HG03558 (cell line): ENCODE measurements at regions not wholly inside any gene's neighbourhood (a gene's known extent, or its start where the extent isn't known, plus 50 kb on each side); places are given as distances from the start of the nearest gene placed in this dataset.
A peak's percentile ranks its signal among the peaks of the same experiment; 100 is the strongest.

Experiments used
- ATAC-seq: cut with Tn5 transposase; IDR thresholded peaks from one replicate; pipeline ENCODE4 v1.9.1; 2021; ENCODE audit warnings: moderate number of reproducible peaks; ENCODE audit not compliant: unreplicated experiment; ENCODE audit errors: extremely low read depth

DNA sequence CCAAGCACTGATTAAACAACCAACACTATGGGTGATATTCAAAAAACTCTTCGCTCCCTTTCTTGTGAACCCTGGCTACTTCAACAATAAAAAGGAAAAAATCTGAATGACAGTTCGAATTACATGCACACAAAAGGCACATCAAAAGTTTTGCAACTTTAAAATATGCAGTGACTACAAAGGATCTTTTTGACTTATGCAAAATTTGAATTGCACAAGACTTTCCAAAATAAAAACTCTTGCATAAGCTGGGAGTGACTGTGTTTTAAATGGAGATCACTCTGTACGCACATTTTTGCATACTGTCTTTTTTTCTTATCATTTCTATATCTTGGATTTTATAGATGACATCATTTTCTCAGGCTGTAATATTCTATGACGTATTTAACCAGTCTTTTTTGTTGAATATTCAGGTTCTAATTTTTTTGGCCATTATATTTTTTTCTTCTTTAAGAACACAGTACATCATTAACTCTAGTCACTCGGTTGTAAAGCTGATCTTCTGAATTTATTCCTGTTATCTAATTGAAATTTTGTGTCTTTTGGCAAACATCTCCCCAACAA lies 667.6 kb upstream of the TBX3 start:
- no peak for ATAC-seq

- ATAC-seq: no peak
Observed at GRCh38 chr12:115349711-115350110, 665.7 kb upstream of the TBX3 start.

DNA sequence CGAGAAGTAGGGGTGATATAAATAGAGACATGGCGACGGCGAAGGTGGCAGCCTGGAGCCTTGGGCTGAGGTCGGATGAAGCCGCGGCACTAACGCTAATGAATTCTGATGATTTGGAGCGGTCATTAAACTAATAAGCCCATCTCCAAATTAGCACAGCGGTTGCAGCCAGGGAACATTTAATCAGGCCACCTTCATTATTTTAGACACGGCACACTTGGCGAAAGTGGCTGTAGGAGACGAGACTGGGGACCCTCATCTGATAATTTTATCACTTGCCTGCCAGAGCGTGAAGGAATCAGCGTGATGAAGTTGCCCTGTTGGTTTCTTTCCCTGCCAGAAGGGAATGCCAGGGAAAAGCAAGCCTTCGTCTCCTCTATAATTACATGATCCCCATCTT lies 664.3 kb upstream of the TBX3 start:
- ATAC-seq: no peak

DNA sequence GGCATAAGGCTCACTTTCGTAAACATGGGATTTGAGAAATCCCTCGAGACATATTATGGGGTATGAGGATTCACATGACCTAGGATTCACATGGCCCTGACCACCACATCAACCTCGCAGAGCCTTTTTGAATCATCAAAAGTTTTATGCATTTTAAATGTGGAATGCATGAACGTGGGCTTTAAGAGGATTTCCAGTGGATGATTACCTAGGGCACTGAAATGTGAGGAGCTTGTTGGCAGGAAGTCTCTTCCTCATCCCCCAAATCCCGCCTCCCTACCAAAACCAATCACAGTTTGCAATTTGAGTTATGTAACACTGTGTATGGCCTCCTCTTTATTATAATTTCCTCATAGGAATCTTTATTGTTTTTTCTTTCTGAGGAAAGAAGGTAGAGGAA lies 659.6 kb upstream of the TBX3 start:
- no peak for ATAC-seq

DNA sequence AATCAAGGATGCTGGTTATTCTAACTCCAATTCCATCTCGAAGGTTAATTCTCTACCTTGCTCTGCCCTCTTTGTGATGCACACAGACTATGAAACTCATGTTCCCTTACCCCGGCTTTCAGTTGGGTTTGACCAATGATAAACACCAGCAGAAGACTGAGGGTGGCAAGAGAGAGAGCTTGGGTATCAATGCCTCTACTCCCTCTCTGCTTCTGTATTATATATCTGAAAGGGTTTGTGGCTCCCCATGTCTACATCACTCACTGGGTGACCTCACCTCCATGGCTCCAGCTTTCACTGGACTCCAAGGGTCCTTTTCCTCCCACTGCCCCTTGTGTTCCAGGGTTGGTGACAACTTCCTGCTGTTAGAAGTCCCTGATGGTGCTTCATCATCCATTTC lies 659.0 kb upstream of the TBX3 start:
- no peak for ATAC-seq

DNA sequence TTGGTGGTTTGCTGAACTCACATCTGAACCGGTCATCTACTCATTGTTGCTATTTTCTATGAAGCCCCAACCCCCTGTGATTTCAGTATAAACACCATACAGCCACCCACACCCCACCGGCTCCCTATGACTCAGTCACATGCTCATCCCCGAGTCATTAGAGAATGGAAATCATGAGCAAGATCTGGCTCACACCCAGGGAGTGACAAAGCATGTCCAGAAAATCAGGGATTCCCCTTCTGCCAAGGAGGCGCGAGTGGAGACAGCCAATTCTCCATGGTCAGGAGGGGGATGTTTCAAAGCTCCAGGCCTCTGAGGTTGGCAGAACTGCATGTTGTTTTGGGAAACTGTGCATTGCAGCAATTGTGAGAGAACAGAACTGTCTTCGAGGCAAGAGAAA lies 657.5 kb upstream of the TBX3 start:
- ATAC-seq: no peak

- no peak for ATAC-seq
Observed at GRCh38 chr12:115338566-115339294, 654.8 kb upstream of the TBX3 start.

DNA sequence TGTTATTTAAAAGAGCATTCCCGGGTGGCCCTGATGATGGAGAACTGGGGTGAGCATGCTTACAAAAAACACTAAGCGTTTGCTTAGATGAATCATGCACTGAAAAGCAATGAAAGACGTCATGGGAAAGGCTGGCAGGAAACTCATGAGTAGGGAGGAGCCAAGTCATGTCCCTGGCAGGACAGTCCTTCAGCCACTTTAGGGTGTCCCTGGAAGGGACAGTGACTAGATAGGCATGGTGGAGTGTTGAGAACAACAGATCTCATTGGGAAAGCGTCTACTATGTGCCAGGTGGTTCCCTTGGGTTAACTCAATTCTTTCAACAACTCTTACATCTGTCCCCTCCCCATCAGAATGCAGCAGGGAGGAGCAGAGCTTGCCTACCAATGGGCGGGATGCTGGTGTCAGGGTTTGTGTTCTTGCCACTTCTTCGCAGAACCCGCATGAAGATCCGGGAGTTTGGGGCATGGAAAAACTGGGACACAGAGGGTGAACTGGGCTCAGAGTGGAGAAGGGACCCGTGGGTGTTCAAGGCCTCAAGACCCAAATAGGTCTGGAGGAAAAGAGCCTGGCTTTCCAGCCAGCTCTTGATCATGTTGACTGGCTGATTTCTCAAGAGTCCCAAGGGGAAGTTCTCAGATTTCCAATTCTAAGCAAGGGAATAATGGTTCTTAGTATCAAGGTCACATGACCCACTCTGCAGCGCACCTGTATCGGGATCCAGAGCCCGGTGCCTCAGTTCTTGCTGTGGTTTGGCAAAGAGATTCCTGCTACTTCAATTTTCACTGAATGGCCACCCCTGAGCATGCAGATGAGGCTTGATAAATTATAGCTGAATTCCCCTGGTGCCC lies 653.9 kb upstream of the TBX3 start:
- no peak for ATAC-seq

GRCh38 chr12:115336506-115336905 lies 652.5 kb upstream of the TBX3 start:
- ATAC-seq: no peak

DNA sequence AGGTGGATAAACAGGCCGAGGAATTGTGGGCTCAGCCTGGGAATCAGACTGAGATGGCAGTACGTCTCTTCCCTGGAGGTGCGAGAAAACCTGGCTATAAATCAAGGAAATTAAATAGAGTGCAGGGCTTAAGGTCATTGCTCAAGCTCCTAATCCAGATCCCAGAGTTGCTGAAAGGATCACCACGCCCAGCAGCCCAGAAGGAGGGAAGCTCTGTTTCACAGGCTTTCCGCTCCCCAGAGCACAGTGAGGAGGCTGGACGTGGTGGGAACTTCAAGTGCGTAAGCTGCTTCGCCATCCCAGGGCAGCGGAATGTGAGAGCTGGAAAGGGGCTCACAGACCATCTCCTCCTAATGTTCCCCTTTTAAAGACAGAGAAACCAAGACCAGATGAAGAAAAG lies 651.6 kb upstream of the TBX3 start:
- no peak for ATAC-seq

- no peak for ATAC-seq
Observed at GRCh38 chr12:115335048-115335447, 651.1 kb upstream of the TBX3 start.

- no peak for ATAC-seq
Observed at GRCh38 chr12:115332945-115333344, 649.0 kb upstream of the TBX3 start.

GRCh38 chr12:115325858-115326257 lies 641.9 kb upstream of the TBX3 start:
- no peak for ATAC-seq

DNA sequence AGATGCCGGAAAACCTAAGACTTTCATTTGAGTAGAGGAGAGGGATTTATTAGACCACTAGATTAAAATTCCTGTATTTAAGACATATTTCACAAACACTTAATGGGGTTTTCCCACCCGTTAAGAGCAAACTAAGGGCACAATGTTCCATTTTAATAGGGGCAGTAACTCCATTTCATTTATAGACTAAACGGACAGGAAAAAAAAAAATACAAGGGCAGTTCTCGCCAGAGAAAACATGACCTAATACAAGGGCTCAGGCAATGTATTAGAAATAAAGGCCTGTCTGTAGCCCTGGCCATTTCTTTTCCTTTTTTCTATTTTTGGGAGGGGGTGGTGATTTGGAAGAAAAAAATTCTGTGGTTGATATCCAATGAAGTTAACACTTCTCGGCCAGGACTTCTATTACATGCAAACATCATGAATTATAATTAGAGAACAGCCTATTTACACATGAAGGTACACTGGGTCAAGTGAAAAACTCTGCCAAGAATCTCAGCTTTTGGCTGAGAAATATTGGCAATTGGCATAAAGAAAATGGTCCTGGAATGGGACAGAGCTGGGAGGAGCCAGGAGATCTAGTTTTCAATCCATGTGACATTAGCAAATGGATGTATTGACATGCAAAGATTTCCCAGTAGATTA lies 641.1 kb upstream of the TBX3 start:
- ATAC-seq: no peak

DNA sequence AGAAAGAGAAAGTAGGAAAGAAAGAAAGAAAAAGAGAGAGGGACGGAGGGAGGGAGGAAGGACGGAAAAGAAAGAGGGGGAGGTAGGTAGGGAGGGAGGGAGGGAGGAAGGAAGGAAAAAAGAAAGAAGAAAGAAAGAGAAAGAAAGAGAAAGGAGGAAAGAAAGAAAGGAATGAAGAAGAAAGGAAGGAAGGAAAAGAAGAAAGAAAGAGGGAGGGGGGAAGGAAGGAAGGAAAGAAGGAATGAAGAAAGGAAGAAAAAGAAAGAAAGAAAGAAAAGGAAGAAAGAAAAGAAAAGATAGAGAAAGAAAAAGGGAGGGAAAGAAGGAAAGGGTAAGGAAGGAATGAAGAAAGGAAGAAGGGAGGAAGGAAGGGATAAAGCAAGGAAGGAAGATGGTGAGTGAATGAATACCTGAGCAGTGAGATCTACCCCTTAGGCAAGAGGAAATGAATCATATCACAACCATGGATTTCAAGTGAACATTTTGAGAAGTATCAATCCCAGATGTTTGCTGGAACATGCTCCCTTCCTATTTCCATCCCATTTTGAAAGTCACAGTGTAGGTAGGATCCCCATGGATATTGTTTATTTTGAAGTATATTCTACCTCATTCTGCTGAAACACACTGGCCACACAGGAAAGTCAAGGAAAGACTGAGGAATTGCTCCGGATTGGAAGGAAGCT lies 639.4 kb upstream of the TBX3 start:
- ATAC-seq: no peak

GRCh38 chr12:115322275-115322674 lies 638.3 kb upstream of the TBX3 start:
- peak; percentile 63 for ATAC-seq

- ATAC-seq: no peak
Observed at GRCh38 chr12:115320967-115321366, 637.0 kb upstream of the TBX3 start.

DNA sequence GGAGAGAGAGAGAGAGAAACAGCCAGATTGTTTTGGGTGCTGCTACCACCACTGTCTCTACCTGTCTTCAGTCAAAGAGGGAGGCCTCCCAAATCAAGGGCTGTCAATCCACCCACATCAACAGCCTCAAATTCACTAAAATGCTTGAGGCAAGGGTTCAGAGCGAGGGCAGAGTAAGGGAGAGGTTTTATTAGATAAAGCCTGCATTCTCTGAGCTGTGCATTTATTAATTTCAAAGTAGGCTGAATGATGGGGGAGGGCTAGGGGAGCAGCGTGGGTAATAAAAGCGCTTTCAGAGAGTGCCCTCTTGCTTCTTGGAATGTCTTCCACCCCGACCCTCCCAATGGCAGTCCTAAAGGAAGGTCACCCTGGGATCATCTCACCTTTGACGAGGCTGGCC lies 636.5 kb upstream of the TBX3 start:
- no peak for ATAC-seq

- ATAC-seq: no peak
Observed at GRCh38 chr12:115319446-115320040, 635.6 kb upstream of the TBX3 start.

DNA sequence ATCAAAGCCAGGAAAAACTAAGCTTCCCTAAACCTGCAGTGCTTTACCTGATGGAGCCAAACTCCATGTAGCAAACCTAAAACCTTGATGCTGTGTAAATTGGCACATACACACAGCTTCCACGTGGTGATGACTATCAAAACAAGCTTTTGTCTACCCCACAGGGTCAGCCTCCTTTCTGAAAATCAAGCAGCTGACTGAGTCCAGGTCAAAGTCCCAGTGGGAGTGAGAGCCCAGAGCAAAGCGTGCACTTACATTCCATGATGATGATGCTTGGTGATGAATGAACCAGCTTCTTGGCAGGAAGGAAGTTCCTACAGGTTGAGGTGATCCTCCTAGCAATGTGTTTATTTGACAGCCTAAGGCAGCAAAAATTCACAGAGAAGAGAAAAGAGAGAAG lies 630.0 kb upstream of the TBX3 start:
- ATAC-seq: no peak
